ENCODE measurements at regions not wholly inside any gene's neighbourhood (a gene's known extent, or its start where the extent isn't known, plus 50 kb on each side); places are given as distances from the start of the nearest gene placed in this dataset.

- DNase-seq (ENCODE audit: low read depth in 4 of 4, low spot score in 3 of 4), result no peak
Measured at GRCh38 chr4:24175707-24176106, 285.9 kb upstream of the PPARGC1A start.

- no peak for DNase-seq (ENCODE audit: low read depth in 4 of 4, low spot score in 3 of 4)
Measured at GRCh38 chr4:24174602-24175001, 284.8 kb upstream of the PPARGC1A start.

- DNase-seq (ENCODE audit: low read depth in 4 of 4, low spot score in 3 of 4), result no peak
Measured at GRCh38 chr4:24172406-24172805, 282.6 kb upstream of the PPARGC1A start.

- no peak for DNase-seq (ENCODE audit: low read depth in 4 of 4, low spot score in 3 of 4)
Measured at GRCh38 chr4:24169956-24170355, 280.1 kb upstream of the PPARGC1A start.

DNA sequence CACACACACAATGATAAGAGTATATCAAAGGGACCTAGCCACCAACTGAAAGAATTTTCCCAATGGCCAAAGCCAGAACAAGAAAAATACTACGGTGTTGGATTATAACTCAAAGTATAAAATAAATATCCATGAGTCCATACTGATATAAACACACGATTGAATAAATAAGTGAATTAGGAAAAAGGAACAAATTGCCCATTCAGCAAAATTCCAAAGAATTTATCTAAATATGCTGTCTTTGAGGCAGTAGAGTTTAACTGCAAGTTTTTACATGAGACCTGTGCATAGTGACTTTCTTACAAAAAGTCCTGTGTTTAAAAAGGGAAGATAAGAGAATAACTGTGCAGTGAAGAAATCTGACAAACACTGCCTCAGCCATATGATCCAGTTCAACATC lies 278.8 kb upstream of the PPARGC1A start:
- DNase-seq (ENCODE audit: low read depth in 4 of 4, low spot score in 3 of 4), result no peak

- DNase-seq (ENCODE audit: low read depth in 4 of 4, low spot score in 3 of 4), result no peak
Measured at GRCh38 chr4:24166501-24166900, 276.7 kb upstream of the PPARGC1A start.

DNA sequence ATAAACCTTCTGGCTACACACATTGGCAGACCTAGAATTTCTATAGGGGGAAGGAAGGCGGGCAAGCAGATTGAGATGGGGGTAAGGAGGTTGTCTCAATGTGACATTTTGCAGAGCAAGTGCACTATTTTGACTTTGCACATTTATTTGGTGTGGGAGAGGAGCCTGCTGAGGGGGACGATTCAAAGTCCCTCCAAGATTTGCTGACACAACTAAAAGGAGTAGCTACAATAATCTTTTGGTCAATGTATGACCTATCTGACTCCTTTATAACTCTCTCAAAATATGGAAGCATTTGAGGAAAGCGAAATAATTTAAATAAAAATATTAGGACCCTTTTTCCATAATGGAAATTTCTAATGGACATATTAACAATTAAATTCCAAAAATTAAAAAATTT lies 274.9 kb upstream of the PPARGC1A start:
- no peak for DNase-seq (ENCODE audit: low read depth in 4 of 4, low spot score in 3 of 4)

DNA sequence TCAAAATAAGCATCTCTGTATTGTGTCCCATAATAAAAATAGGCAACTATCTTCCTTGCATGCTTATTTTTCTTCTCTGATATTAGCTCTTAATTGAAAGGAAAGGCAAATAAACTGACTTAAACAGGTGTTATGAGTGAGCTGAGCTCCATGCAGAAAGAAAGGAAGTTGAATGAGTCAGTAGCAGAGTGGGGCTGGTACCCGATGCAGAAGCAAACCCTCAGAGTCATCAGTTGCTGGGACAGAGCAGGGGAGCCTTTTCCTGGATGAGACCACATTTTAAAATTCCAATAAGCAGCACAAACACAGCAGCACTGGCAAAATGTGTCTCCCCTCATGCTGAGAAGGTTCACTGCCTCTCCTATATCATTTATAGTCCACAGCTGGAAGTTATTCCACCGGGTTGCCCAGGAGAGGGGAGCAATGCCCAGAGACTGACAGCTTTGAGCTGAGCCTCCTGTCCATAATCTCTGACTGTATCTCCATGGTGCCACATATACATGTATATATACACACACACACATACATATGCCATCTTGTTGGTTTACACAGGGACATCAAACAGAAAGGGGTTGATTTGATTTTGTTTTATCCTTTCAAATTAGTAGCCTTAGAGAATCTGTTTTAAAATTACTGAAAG lies 274.3 kb upstream of the PPARGC1A start:
- DNase-seq (ENCODE audit: low read depth in 4 of 4, low spot score in 3 of 4), result no peak

DNA sequence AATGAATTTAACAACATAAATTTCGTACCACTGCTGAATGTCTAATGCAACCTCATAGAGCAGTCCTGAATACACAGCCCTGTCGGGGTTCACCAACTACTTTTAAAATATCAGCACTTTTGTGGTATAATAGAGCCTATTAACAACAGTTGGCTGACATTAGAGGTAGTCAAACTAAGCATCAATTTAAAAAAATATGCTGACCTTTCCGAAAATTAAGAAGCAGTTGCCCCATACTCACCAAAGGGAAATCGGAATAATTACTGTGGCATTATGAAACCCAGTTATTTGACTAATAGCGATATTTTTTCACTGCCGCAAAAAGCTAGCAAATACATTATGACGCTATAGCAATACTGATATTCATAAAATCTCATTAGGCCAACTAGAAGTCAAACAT lies 273.5 kb upstream of the PPARGC1A start:
- no peak for DNase-seq (ENCODE audit: low read depth in 4 of 4, low spot score in 3 of 4)

DNA sequence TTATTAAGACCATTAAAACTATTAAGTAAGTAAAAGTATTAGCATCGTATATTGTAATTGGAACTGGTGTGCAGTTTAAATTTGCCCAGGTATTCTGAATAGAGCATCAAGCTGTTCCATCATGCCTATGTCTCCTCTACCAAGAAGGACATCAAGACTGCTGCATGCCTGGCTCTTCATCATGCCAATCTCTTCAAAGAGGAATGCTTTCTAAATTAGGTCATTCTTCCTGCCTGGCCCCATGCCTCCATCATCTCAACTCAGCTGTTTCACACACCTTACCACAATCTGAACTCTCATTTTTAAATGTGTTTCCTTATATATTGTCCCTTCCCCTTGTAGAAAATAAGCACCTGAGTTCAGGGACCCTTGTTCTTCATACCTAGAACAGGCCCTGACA lies 270.5 kb upstream of the PPARGC1A start:
- DNase-seq (ENCODE audit: low read depth in 4 of 4, low spot score in 3 of 4), result no peak

DNA sequence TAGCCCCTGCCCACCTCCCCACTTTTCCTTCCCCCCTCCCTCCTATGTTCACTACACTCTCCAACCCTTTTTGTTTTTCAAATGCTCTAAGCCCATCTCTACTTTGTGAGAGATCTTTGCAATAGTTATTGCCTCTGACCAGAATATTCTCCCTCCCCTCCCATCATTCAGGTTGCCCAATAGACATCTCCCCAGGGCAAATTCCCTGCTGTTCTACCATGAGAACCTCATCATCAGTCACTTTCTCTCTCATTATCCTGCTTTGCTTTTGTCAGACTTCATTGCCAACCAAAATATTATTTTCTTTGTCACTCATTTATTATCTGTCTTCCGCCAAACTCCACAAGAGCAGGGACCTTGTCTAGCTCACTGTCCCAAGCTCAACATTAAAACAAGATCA lies 268.2 kb upstream of the PPARGC1A start:
- no peak for DNase-seq (ENCODE audit: low read depth in 4 of 4, low spot score in 3 of 4)

- DNase-seq (ENCODE audit: low read depth in 4 of 4, low spot score in 3 of 4), result no peak
Measured at GRCh38 chr4:24150034-24150433, 260.2 kb upstream of the PPARGC1A start.

GRCh38 chr4:24146127-24146526 lies 256.3 kb upstream of the PPARGC1A start:
- DNase-seq (ENCODE audit: low read depth in 4 of 4, low spot score in 3 of 4), result no peak

- DNase-seq (ENCODE audit: low read depth in 4 of 4, low spot score in 3 of 4), result no peak
Measured at GRCh38 chr4:24145591-24145990, 255.7 kb upstream of the PPARGC1A start.

DNA sequence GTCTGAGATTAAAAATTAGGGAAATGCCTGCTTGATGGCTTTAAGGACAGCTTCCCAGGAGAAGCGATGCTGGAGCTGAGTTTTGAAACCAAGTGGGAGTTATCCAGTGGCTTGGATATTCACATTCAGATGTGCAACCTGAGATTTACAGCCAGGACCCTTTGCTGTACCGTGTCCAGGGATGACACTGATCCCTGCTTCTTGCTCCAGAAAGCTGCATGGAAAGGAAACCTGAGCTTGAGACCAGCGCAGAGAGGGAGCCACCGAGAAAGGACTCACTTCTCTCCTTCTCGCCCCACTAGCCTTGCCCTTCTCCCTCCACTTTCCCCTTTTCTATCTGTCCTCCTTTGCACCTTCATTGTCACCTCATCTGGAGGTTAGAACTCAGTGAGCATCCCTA lies 254.5 kb upstream of the PPARGC1A start:
- no peak for DNase-seq (ENCODE audit: low read depth in 4 of 4, low spot score in 3 of 4)

GRCh38 chr4:24143741-24144140 lies 253.9 kb upstream of the PPARGC1A start:
- DNase-seq (ENCODE audit: low read depth in 4 of 4, low spot score in 3 of 4), result no peak

DNA sequence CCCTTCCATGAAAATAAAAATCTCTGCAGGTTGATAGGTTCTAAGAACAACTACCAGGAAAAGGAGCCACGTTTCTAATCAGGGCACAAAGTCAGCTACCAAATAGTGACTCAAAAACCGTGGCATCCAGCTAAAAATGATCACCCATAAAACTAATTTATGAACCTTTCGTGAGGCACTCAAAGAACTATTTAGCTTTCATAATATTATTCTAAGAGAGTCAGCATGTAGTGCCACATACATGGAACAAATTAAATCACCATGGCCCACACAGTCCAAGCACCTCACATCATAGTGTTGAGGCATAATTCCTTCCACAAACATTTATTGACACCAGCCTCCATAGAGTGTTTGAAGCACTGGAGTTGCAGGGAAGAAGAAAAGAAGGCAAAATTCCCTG lies 252.0 kb upstream of the PPARGC1A start:
- no peak for DNase-seq (ENCODE audit: low read depth in 4 of 4, low spot score in 3 of 4)

DNA sequence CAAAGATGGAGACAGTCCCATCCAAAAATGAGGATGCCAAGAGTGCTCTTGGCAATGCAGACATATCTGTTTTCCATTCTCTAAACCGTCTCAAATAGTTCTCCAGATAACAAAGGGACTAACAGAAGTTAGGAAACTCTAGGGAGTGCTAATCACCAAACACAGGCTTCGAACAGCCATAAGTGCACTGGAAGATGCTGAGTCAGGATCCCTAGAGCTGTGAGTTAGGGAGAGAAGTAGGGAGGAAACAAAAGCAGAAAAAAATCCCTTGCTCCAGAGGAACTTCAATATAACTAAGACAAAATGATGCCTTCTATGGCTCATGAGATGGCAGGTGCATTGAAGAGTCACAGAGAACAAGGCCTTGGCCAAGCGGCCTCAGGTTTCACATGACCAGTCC lies 251.0 kb upstream of the PPARGC1A start:
- DNase-seq (ENCODE audit: low read depth in 4 of 4, low spot score in 3 of 4), result no peak

DNA sequence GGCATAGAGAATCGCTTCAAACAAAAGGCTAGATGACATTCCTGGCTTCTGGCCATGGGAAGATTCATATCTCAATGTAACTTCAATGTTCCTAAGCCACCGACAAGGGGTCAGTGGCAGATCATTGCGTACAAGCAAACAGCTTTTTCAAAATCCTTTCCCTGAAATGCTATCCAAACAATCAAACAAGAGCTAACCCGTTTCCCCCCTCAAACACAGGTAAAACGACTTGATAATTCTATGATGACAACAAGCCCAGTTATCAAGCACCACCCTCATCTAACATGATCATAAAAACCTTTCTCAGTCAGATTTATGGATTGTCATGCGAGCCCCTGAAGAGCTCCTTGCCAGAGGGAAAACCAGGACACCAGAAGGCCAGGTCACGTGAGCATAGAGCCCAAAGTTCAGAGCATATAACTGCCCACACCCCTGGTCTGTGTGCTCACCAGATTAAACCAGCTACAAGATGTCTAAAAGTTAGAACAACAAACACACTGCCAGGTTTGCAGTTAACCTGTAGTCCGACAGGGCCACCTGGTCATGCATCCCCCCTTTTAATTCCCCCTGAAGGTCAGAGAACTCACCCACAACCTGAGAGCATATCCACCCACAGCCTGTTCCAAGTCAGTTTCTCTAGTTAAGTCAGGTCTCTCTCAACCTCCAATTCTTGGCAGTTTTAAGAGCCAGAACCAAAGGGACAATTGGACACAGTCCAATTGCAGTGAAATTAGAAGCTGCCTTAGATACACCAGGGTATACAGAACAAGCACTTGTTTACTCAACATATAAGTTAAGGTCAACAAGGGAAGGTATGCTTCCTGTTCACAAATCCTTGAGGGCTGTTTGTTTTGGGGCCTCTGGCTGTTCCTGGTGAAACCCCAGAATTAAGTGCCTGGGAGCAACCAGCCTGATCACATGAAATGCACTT lies 248.1 kb upstream of the PPARGC1A start:
- no peak for DNase-seq (ENCODE audit: low read depth in 4 of 4, low spot score in 3 of 4)

- DNase-seq (ENCODE audit: low read depth in 4 of 4, low spot score in 3 of 4), result no peak
Measured at GRCh38 chr4:24131954-24132673, 242.3 kb upstream of the PPARGC1A start.

DNA sequence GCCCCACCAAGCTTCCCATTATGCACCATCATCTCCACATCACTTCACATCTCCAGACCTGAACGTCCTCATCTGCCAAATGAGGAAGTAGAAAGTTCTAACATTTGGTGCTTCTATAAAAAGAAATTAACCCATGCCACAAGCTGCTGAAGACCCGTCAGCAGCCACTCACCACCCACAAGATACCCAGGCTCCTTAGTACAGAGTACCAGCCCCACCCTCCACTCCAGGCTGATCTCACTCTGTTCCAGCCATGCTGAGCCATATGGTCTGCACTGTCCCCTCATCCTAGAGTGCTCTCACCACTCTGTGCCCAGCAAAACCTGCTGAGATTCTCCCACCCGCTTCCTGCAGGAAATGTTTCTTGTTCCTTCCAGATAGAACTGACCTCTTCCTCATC lies 240.8 kb upstream of the PPARGC1A start:
- DNase-seq (ENCODE audit: low read depth in 4 of 4, low spot score in 3 of 4), result no peak

DNA sequence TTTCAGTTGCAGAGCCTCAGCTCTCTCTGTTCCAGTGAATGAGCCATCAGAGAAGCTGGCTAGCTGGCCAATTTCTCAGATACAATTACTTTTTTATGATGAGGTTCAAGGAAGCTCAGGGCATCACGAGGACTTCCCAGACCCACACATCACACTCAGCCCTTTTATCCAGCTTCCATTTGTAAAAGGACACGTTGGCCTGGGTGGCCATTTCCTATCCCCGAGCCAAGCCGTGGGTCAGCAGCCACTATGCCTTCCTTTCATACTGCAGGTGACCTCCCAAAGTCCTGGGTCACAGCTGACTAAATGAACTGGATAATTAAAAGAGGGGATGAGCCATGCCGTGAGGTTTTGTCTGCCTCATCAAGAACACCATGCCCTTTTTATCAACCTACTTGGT lies 236.9 kb upstream of the PPARGC1A start:
- DNase-seq (ENCODE audit: low read depth in 4 of 4, low spot score in 3 of 4), result no peak

All from right renal pelvis (tissue), 4 donors.